Liver (tissue), 6 donors: ENCODE measurements at regions not wholly inside any gene's neighbourhood (a gene's known extent, or its start where the extent isn't known, plus 50 kb on each side); places are given as distances from the start of the nearest gene placed in this dataset.

Experiments
- DNase-seq: peaks from one replicate; pipeline ENCODE4 v3.0.0-alpha.2; 2017; ENCODE audit warnings: low spot score
- H3K27ac ChIP-seq, 2 donors: one replicate each; pipeline ENCODE4 v1.7.0; 2013; ENCODE audit warnings: inconsistent platforms in 2 of 2, low read length in 2 of 2, control low read depth in 1 of 2, low read depth in 1 of 2, mild to moderate bottlenecking in 1 of 2
- H3K27me3 ChIP-seq, 4 donors: one replicate each; pipeline versions ENCODE4 v1.6.1 to v1.7.0; 2013; ENCODE audit warnings: low read length in 3 of 4, inconsistent platforms in 1 of 4, mild to moderate bottlenecking in 1 of 4, moderate library complexity in 1 of 4; ENCODE audit not compliant: control insufficient read depth in 4 of 4, insufficient read depth in 4 of 4
- H3K36me3 ChIP-seq, 4 donors: one replicate each; pipeline versions ENCODE4 v1.6.1 to v1.7.0; 2013; ENCODE audit warnings: low read length in 3 of 4, mild to moderate bottlenecking in 3 of 4, low read depth in 1 of 4, moderate library complexity in 1 of 4; ENCODE audit not compliant: control insufficient read depth in 4 of 4, insufficient read depth in 3 of 4
- H3K4me1 ChIP-seq, 4 donors: one replicate each; pipeline versions ENCODE4 v1.6.1 to v1.7.0; 2013; ENCODE audit warnings: low read length in 3 of 4, mild to moderate bottlenecking in 3 of 4, moderate library complexity in 1 of 4; ENCODE audit not compliant: control insufficient read depth in 4 of 4, insufficient read depth in 4 of 4
- H3K4me3 ChIP-seq, 3 donors: one replicate each; pipeline versions ENCODE4 v1.6.1 to v1.7.0; 2013; ENCODE audit warnings: low read length in 3 of 3, control low read depth in 1 of 3, low read depth in 1 of 3, mild to moderate bottlenecking in 1 of 3
- H3K9ac ChIP-seq, 2 donors: one replicate each; pipeline ENCODE4 v1.7.0; 2013; ENCODE audit warnings: low read length in 2 of 2, mild to moderate bottlenecking in 2 of 2, moderate library complexity in 2 of 2, control low read depth in 1 of 2, low read depth in 1 of 2
- H3K9me3 ChIP-seq, 4 donors: one replicate each; pipeline versions ENCODE4 v1.6.1 to v1.7.0; 2013; ENCODE audit warnings: low read length in 3 of 4; ENCODE audit not compliant: control insufficient read depth in 4 of 4
- ATF3 ChIP-seq: IDR thresholded peaks from 2 replicates; pipeline ENCODE4 v1.6.1; 2016; ENCODE audit warnings: antibody characterized with exemption
- EGR1 ChIP-seq, 2 donors: IDR thresholded peaks; 2 replicates each; pipeline ENCODE4 v1.6.1; 2016 to 2018; ENCODE audit warnings: antibody characterized with exemption in 2 of 2, low read depth in 2 of 2
- FOXA1 ChIP-seq: IDR thresholded peaks from 2 replicates; pipeline ENCODE4 v1.6.1; 2016; ENCODE audit warnings: antibody characterized with exemption
- FOXA2 ChIP-seq: IDR thresholded peaks from 2 replicates; pipeline ENCODE4 v1.6.1; 2016; ENCODE audit warnings: antibody characterized with exemption
- GABPA ChIP-seq, 2 donors: IDR thresholded peaks in 1 of 2; conservative IDR thresholded peaks in 1 of 2; 2 replicates each; pipeline ENCODE4 v1.6.1; 2016; ENCODE audit warnings: antibody characterized with exemption in 2 of 2, mild to moderate bottlenecking in 1 of 2, moderate library complexity in 1 of 2
- HNF4A ChIP-seq, 2 donors: conservative IDR thresholded peaks; 2 replicates each; pipeline ENCODE4 v1.6.1; 2016; ENCODE audit warnings: antibody characterized with exemption in 2 of 2, mild to moderate bottlenecking in 2 of 2
- HNF4G ChIP-seq: IDR thresholded peaks from 2 replicates; pipeline ENCODE4 v1.6.1; 2016; ENCODE audit warnings: antibody characterized with exemption
- JUND ChIP-seq, 2 donors: IDR thresholded peaks; 2 replicates each; pipeline ENCODE4 v1.6.1; 2016; ENCODE audit warnings: antibody characterized with exemption in 2 of 2
- MAX ChIP-seq: IDR thresholded peaks from 2 replicates; pipeline ENCODE4 v1.6.1; 2016; ENCODE audit warnings: antibody characterized with exemption
- NR2F2 ChIP-seq: IDR thresholded peaks from 2 replicates; pipeline ENCODE4 v1.6.1; 2016; ENCODE audit warnings: antibody characterized with exemption
- RAD21 ChIP-seq, 2 donors: IDR thresholded peaks; 2 replicates each; pipeline ENCODE4 v1.6.1; 2016; ENCODE audit warnings: antibody characterized with exemption in 2 of 2, mild to moderate bottlenecking in 2 of 2
- REST ChIP-seq: IDR thresholded peaks from 2 replicates; pipeline ENCODE4 v1.6.1; 2016; ENCODE audit warnings: antibody characterized with exemption, mild to moderate bottlenecking
- SP1 ChIP-seq: IDR thresholded peaks from 2 replicates; pipeline ENCODE4 v1.6.1; 2018; ENCODE audit warnings: antibody characterized with exemption, mild to moderate bottlenecking
- TAF1 ChIP-seq: conservative IDR thresholded peaks from 2 replicates; pipeline ENCODE4 v1.6.1; 2016; ENCODE audit warnings: antibody characterized with exemption, mild to moderate bottlenecking
- YY1 ChIP-seq: IDR thresholded peaks from 2 replicates; pipeline ENCODE4 v1.6.1; 2016; ENCODE audit warnings: antibody characterized with exemption, mild to moderate bottlenecking
- ZBTB33 ChIP-seq: IDR thresholded peaks from 2 replicates; pipeline ENCODE4 v1.6.1; 2016; ENCODE audit warnings: antibody characterized with exemption
- donor health status: healthy.
- donor health status: healthy.
- donor health status: healthy.

GRCh38 chr4:18923496-18924161 lies 902.1 kb upstream of the LCORL start (continued):
- TF ChIP-seq GABPA (IDR thresholded peaks at IDR 0.05 in 1 of 2, conservative IDR thresholded peaks at IDR 0.05 in 1 of 2) (no peak), NR2F2 (no peak), REST (no peak), FOXA1 (no peak)

- Histone ChIP-seq H3K9me3 (peaks cover 0 to 4% (median 1%) of the 10 kb centered on the region in 4 donors), H3K4me1 (no peaks in the 10 kb centered on the region), H3K36me3 (no peaks in the 10 kb centered on the region), H3K9ac (no peak overlapping the region), H3K27ac (no peak overlapping the region), H3K27me3 (no peaks in the 10 kb centered on the region), H3K4me3 (no peak overlapping the region)
- TF ChIP-seq SP1 = no peak
- TF ChIP-seq MAX = no peak
- no peak for TF ChIP-seq HNF4A (conservative IDR thresholded peaks at IDR 0.05)
- no peak for TF ChIP-seq FOXA1
- TF ChIP-seq REST = no peak
- TF ChIP-seq FOXA2 = no peak
- no peak for TF ChIP-seq RAD21 (IDR thresholded peaks at IDR 0.05)
- no peak for TF ChIP-seq YY1
- TF ChIP-seq ZBTB33 = no peak
- TF ChIP-seq ATF3 = no peak
- no peak for TF ChIP-seq JUND (IDR thresholded peaks at IDR 0.05)
- TF ChIP-seq EGR1 (IDR thresholded peaks at IDR 0.05; ENCODE audit: low read depth in 2 of 2) = no peak
- no peak for TF ChIP-seq HNF4G
- TF ChIP-seq GABPA (IDR thresholded peaks at IDR 0.05 in 1 of 2, conservative IDR thresholded peaks at IDR 0.05 in 1 of 2) = no peak
- TF ChIP-seq TAF1 = no peak
- no peak for DNase-seq
These were observed 896.1 kb upstream of the LCORL start for GRCh38 chr4:18917689-18918088.
